CD14-positive monocyte (primary cell): ENCODE measurements at regions not wholly inside any gene's neighbourhood (a gene's known extent, or its start where the extent isn't known, plus 50 kb on each side); places are given as distances from the start of the nearest gene placed in this dataset.

Source experiments
- DNase-seq, 3 donors: peaks; one replicate each; pipeline ENCODE4 v3.0.0-alpha.2; 2011 to 2022
- H2AFZ ChIP-seq: 2 replicates; pipeline ENCODE4 v1.6.0; 2012; ENCODE audit warnings: mild to moderate bottlenecking, low read depth, low read length, inconsistent platforms; ENCODE audit not compliant: insufficient read depth, poor library complexity, severe bottlenecking
- H3K27ac ChIP-seq, 2 donors: 1 replicate in 1 of 2; 2 replicates in 1 of 2; pipeline ENCODE4 v1.5.1; 2012 to 2013; ENCODE audit warnings: low read length in 2 of 2, control low read depth in 1 of 2, inconsistent platforms in 1 of 2, low read depth in 1 of 2, mild to moderate bottlenecking in 1 of 2
- H3K27me3 ChIP-seq, 2 donors: one replicate each; pipeline versions ENCODE4 v1.6.0 to v1.6.1; 2011 to 2013; ENCODE audit warnings: low read length in 2 of 2; ENCODE audit not compliant: control insufficient read depth in 2 of 2, insufficient read depth in 2 of 2
- H3K36me3 ChIP-seq, 2 donors: replicated peaks in 1 of 2; 1 replicate in 1 of 2; 2 replicates in 1 of 2; pipeline versions ENCODE4 v1.5.1 to v1.6.1; 2012 to 2013; ENCODE audit warnings: low read length in 2 of 2, control low read depth in 1 of 2, inconsistent platforms in 1 of 2, mild to moderate bottlenecking in 1 of 2; ENCODE audit not compliant: insufficient read depth in 2 of 2, control insufficient read depth in 1 of 2
- H3K4me1 ChIP-seq, 2 donors: 1 replicate in 1 of 2; 2 replicates in 1 of 2; pipeline versions ENCODE4 v1.5.1 to v1.6.1; 2012 to 2013; ENCODE audit warnings: low read length in 2 of 2, control low read depth in 1 of 2, inconsistent platforms in 1 of 2, mild to moderate bottlenecking in 1 of 2, moderate library complexity in 1 of 2; ENCODE audit not compliant: insufficient read depth in 2 of 2, control insufficient read depth in 1 of 2
- H3K4me2 ChIP-seq: replicated peaks from 2 replicates; pipeline ENCODE3; 2012; ENCODE audit warnings: low read length, moderate library complexity, mild to moderate bottlenecking; ENCODE audit not compliant: poor library complexity, severe bottlenecking; ENCODE audit errors: extremely low read depth
- H3K4me3 ChIP-seq, 3 experiments: fragments of 200-600 bp in 1 of 3; sonication (generic) in 1 of 3; replicated peaks in 1 of 3; 1 replicate in 2 of 3; 2 replicates in 1 of 3; pipeline ENCODE4 v1.5.1; 2011 to 2013; ENCODE audit warnings: low read length in 3 of 3, mild to moderate bottlenecking in 3 of 3, control low read depth in 2 of 3, low read depth in 2 of 3, inconsistent platforms in 1 of 3, moderate library complexity in 1 of 3
- H3K79me2 ChIP-seq: 2 replicates; pipeline ENCODE4 v1.6.0; 2012; ENCODE audit warnings: mild to moderate bottlenecking, control low read depth, inconsistent platforms, low read length, moderate library complexity; ENCODE audit not compliant: insufficient read depth
- H3K9ac ChIP-seq: 2 replicates; pipeline ENCODE4 v1.6.0; 2017; ENCODE audit warnings: low read length, mild to moderate bottlenecking; ENCODE audit not compliant: insufficient read depth, poor library complexity, severe bottlenecking
- H3K9me3 ChIP-seq, 2 donors: replicated peaks in 1 of 2; 1 replicate in 1 of 2; 2 replicates in 1 of 2; pipeline versions ENCODE4 v1.5.1 to v1.6.1; 2012 to 2013; ENCODE audit warnings: low read length in 2 of 2, control low read depth in 1 of 2; ENCODE audit not compliant: control insufficient read depth in 1 of 2, insufficient read depth in 1 of 2
- H4K20me1 ChIP-seq: 2 replicates; pipeline ENCODE4 v1.6.0; 2012; ENCODE audit warnings: mild to moderate bottlenecking, low read length, control low read depth, moderate library complexity; ENCODE audit not compliant: insufficient read depth
- H3K27ac Mint-ChIP-seq, 7 donors: one replicate each; pipeline ENCODE4 v1.8.0; 2020; ENCODE audit warnings: mild to moderate bottlenecking in 7 of 7, mixed read lengths in 7 of 7, moderate library complexity in 6 of 7, inconsistent platforms in 2 of 7
- H3K27me3 Mint-ChIP-seq, 3 donors: one replicate each; pipeline ENCODE4 v1.8.0; 2021 to 2022; ENCODE audit warnings: low read depth in 3 of 3, mild to moderate bottlenecking in 3 of 3, mixed read lengths in 3 of 3, moderate library complexity in 3 of 3, inconsistent platforms in 1 of 3
- H3K36me3 Mint-ChIP-seq, 2 donors: one replicate each; pipeline ENCODE4 v1.8.0; 2020; ENCODE audit warnings: mixed read lengths in 2 of 2, inconsistent platforms in 1 of 2, mild to moderate bottlenecking in 1 of 2
- H3K4me1 Mint-ChIP-seq: one replicate; pipeline ENCODE4 v1.8.0; 2020; ENCODE audit warnings: mild to moderate bottlenecking, mixed read lengths
- H3K4me3 Mint-ChIP-seq, 2 donors: one replicate each; pipeline ENCODE4 v1.8.0; 2020; ENCODE audit warnings: mild to moderate bottlenecking in 2 of 2, mixed read lengths in 2 of 2, moderate library complexity in 1 of 2
- H3K9me3 Mint-ChIP-seq, 7 donors: one replicate each; pipeline ENCODE4 v1.8.0; 2020 to 2022; ENCODE audit warnings: mixed read lengths in 7 of 7, mild to moderate bottlenecking in 6 of 7, moderate library complexity in 6 of 7, inconsistent platforms in 2 of 7
- CTCF ChIP-seq: fragments of 200-600 bp; IDR thresholded peaks from one replicate; pipeline ENCODE4 v1.8.0; 2022; ENCODE audit warnings: antibody characterized with exemption, mild to moderate bottlenecking
- WGBS: methylation state at CpG from one replicate; pipeline ENCODE4 v1.1.5; 2013; ENCODE audit warnings: missing lambda C conversion rate; ENCODE audit not compliant: insufficient coverage; 5-methylcytosine and 5-hydroxymethylcytosine counted together
- intact Hi-C, 2 donors: fragments of 100-400 bp; cut with micrococcal nuclease; formaldehyde crosslinking; loops; one replicate each; pipeline versions ENCODE4 v1.15.0 to v1.15.1; 2023

GRCh38 chr2:175402571-175402970, 221.1 kb upstream of the ATP5MC3 start:
- H4K20me1 ChIP-seq: no peaks in the 10 kb centered on the region
- no peak overlapping the region for H2AFZ ChIP-seq
- H3K79me2 ChIP-seq: no peaks in the 10 kb centered on the region
- no peak overlapping the region for H3K9ac ChIP-seq
- peaks cover 0 to 2% (median 1%) of the 10 kb centered on the region in 7 donors for H3K9me3 Mint-ChIP-seq
- no peak overlapping the region for H3K4me3 ChIP-seq
- WGBS: no CpG with 5 or more reads among the region's 2 CpGs
- peaks cover 0 to 2% (median 0%) of the 10 kb centered on the region in 3 donors for H3K27me3 Mint-ChIP-seq
- no peak for TF ChIP-seq CTCF
- H3K27ac ChIP-seq: no peak overlapping the region
- H3K4me1 ChIP-seq: no peaks in the 10 kb centered on the region
- H3K27me3 ChIP-seq: no peaks in the 10 kb centered on the region
- no peaks in the 10 kb centered on the region for H3K36me3 Mint-ChIP-seq
- no peak overlapping the region for H3K4me2 ChIP-seq
- intact Hi-C loops: no loop called here
- no peaks in the 10 kb centered on the region for H3K4me1 Mint-ChIP-seq
- H3K9me3 ChIP-seq: no peaks in the 10 kb centered on the region
- H3K36me3 ChIP-seq: no peaks in the 10 kb centered on the region
- H3K4me3 Mint-ChIP-seq: no peak overlapping the region
- H3K27ac Mint-ChIP-seq: no peak overlapping the region
- no peak for DNase-seq

GRCh38 chr2:175401956-175402469, 220.5 kb upstream of the ATP5MC3 start:
- DNase-seq: no peak

More at GRCh38 chr2:175401956-175402469, 220.5 kb upstream of the ATP5MC3 start:
- Mint-ChIP-seq H3K4me3 (no peak overlapping the region), H3K36me3 (no peaks in the 10 kb centered on the region), H3K9me3 (peaks cover 0 to 2% (median 1%) of the 10 kb centered on the region in 7 donors), H3K4me1 (no peaks in the 10 kb centered on the region), H3K27me3 (peaks cover 0 to 2% (median 0%) of the 10 kb centered on the region in 3 donors), H3K27ac (no peak overlapping the region)
- Histone ChIP-seq H3K27ac (no peak overlapping the region), H4K20me1 (no peaks in the 10 kb centered on the region), H3K79me2 (no peaks in the 10 kb centered on the region), H3K36me3 (no peaks in the 10 kb centered on the region), H3K9me3 (no peaks in the 10 kb centered on the region), H3K27me3 (no peaks in the 10 kb centered on the region), H2AFZ (no peak overlapping the region), H3K9ac (no peak overlapping the region), H3K4me1 (no peaks in the 10 kb centered on the region), H3K4me2 (no peak overlapping the region), H3K4me3 (no peak overlapping the region)
- no peak for TF ChIP-seq CTCF
- no CpG with 5 or more reads among the region's 3 CpGs for WGBS
- intact Hi-C loops: no loop called here
